NCI-H1694 (cell line): ENCODE measurements at regions not wholly inside any gene's neighbourhood (a gene's known extent, or its start where the extent isn't known, plus 50 kb on each side); places are given as distances from the start of the nearest gene placed in this dataset.

Experiments used
- DNase-seq: peaks from one replicate; lab custom pipeline; 2025; lab: John Stamatoyannopoulos, UW

- DNase-seq = no peak
Measured at GRCh38 chr9:119005162-119005561, 364.1 kb downstream of the BRINP1 start.

- no peak for DNase-seq
Measured at GRCh38 chr9:119009249-119009648, 360.0 kb downstream of the BRINP1 start.

DNA sequence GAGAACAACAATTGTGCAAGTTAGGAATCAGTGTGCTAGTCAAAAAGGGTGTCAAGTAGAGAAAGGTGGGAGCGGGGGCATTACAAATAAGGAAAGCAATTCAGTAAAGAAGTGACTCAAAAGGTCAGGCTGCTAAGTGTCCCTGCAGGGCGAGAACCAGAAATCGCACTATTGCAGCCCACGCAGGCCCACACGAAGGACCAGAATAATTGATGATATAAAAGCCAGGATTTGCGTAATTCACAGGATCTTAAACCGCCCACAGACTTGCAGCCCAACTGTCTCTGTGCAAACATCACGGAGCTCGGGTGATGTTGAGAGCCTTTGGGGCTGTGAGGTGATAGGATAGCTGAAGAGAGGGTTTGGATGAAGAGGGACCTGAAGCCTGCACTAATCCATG, 349.0 kb downstream of the BRINP1 start:
- no peak for DNase-seq

DNA sequence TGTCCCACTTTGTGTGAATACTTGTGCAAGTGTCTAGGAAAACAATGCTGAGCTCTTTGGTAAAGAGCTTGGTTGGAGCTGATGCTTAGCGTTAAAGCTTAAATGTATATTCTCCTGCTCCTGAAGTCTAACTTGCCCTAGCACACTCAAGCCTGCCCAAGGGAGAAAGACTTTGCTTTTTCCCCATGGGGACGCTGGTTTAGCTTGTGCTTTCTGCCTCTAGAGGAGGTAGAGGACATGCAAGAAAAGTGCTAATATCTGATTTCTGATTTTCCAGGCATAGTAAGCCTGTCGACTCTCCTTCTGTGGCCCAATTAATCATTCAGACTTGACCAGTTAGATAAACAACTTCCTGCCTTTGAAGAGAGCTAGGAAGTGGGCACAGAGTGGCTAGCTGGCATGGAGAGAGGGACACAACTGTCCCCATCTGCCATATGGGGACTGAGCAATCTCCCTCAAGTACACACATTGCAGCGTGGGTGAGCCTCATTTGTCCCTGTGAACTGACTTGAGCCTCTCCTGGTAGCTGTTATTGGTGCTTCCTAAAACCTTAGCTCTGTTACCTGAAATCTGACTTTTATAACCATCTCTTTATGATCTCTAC, 348.4 kb downstream of the BRINP1 start:
- no peak for DNase-seq

DNA sequence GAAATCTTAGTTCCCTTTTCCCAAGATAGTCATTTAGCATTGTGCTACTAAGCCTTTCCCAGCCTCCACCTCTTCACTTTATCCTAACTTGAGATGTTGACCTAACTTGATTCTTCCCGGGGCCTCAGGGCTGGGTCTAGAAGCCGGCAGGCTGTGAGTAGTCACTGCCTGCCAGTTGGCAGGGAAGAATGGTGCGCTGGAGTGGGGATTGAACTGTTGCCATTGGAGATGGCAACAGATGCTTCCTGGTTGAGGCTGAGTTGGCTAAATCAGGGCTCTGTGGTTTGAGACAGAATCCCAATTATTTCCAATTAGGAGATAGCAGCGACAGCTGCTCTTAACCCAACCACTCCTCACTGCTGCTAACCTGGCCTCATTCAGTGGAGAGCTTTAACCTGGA, 343.1 kb downstream of the BRINP1 start:
- DNase-seq = peak; percentile 95

- DNase-seq = no peak
Measured at GRCh38 chr9:119027901-119028699, 341.1 kb downstream of the BRINP1 start.

DNA sequence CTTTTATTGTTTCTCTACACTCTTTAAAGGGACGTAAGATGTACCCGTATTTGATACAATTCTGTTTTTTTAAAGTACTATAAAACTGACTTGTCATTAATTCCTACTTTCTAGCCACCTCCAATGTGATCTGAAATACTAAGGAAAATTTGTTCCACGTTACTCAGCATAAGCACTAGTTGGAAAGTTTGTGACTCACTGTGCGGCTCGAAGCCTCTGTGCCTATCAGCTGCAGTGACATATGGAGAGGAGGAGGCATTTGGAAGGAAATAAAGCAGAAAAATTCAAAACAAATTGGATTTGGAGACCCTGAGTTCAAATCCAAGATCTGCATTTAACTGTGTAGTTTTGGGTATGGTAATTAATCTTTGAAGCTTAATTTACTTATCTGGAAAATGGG, 339.3 kb downstream of the BRINP1 start:
- DNase-seq = no peak

- no peak for DNase-seq
Measured at GRCh38 chr9:119033596-119033995, 335.6 kb downstream of the BRINP1 start.

DNA sequence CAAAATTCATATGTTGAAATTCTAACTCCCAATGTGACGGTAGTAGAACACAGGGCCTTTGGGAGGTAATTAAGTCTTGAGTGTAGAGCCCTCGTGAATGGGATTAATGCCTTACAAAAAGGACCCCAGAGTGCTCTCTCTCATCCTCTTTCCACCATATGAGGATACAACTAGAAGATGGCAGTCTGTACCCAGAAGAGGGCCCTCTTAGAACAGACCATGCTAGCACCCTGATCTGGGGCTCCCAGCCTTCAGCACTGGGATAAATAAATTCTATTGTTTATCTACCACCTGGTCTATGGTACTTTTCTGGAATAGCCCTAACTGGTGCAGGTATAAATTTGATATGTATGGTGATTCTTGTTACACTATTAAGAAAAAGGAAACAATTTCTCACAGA, 332.3 kb downstream of the BRINP1 start:
- no peak for DNase-seq

DNA sequence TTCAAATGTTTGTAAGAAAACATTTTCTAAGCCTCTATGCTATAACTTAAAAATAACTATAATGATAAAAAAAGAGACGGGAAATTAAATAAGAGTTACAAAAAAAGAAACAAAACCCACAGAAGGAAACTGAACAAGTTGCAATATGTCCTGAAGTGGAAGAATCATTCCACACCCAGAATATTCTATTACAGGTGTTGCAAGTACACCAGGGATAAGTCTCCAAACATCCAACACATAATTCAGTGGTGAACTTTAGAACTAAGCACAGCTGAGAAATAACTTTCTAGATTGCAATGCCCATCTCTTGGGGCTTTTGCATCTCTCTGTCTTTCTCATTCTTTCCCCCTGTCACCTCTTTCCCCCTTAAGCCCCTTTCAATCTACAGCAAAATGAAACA, 325.2 kb downstream of the BRINP1 start:
- no peak for DNase-seq

DNA sequence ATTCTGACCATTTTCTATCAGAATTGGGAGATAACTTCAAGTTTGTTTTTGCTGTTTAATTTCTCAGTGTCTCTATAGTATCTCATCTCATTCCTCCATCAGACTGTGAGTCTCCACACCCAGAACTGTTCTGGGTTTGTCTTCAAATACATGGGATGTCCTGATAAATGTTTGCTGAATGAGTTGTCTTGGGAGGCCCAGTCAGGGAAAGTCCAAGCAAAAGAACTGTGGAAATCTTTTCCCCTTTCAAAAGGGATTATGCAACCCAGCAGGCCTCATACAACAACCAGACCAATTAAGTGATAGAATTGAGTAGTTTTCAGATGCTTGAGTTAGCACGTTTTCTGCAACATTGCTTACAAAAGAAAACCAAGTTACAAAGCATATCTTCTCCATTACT, 324.4 kb downstream of the BRINP1 start:
- no peak for DNase-seq

GRCh38 chr9:119047513-119048307, 321.5 kb downstream of the BRINP1 start:
- no peak for DNase-seq

- no peak for DNase-seq
Measured at GRCh38 chr9:119050281-119050680, 319.0 kb downstream of the BRINP1 start.

- no peak for DNase-seq
Measured at GRCh38 chr9:119052339-119053030, 316.8 kb downstream of the BRINP1 start.

DNA sequence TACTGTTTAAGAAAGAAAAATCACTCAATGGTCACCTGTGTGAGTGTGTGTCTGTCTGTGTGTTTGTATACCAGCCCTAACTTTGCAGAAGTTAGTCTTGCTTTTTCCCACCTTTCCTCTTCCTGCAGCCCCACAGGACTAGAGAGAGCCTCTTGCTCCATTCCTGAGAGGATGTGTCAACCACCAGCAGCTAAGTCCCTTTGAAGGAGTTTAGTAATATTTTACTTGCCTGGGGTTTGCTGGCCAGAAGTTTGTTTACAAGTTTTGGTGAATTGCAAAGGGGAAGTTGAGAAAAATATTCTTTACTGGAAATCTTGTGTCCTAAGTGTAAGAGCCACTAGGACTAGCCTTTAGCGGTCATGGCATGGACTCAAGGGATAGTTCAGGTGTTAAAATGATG, 316.2 kb downstream of the BRINP1 start:
- no peak for DNase-seq

GRCh38 chr9:119060629-119061385, 308.4 kb downstream of the BRINP1 start:
- DNase-seq = no peak

- DNase-seq = no peak
Measured at GRCh38 chr9:119071636-119072035, 297.6 kb downstream of the BRINP1 start.

DNA sequence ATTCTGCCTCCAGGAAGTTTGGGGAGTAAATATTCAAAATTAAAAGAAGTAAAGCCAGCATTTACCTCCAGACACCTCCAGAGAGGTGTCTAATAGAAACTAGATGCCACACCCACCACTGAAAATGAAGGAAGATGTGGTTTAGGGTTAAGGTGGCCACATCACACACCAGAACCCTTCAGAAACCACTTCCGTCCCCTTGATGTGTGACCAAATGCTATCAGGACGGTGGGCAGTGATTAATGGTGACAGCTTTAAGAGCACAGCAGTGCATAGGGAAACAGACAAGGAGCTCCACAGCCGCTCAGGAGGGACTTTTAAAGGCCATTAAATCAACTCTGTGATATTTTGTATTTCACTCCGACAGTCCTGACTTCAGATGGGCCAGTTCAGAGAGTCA, 295.2 kb downstream of the BRINP1 start:
- DNase-seq = no peak

DNA sequence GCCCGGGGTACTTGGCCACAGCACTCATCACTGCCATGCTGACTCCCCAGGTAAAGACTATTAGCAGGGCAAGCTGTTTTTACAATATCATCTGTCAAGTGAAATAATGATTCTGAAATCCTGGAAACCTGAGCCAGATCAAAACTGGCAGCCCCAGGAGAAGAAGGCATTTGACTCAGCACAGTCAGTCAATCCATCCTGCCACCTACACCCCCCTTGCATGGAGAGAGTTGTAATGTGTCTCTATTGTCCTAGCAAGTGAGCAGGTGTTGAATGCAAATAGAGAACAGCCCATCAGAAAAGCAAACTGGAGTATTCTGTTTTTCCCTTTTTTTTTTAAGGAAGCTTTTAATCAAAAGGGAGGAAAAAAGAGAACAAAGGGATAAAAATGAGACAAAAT, 291.2 kb downstream of the BRINP1 start:
- no peak for DNase-seq

DNA sequence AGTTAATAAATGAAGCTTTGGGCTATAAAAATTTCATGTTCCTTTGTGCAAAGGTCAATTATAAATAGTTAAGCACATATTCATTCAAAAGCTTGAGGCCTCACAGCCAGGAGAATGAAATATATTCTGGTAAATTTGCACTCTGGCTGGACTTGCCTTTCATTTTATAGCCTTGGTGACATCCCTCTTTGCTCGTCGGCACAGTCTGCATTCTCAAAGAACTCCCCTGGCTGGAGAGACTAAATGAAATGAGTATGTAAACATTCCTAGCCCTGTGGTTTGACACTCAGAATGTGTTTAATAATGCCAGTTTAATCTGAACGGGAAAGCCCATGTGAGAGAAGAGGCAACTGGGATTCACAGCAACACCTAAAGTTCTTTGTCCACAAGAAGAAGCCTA, 285.6 kb downstream of the BRINP1 start:
- no peak for DNase-seq

GRCh38 chr9:119086590-119086989, 282.6 kb downstream of the BRINP1 start:
- DNase-seq = no peak
